HepG2 (cell line): ENCODE measurements at regions not wholly inside any gene's neighbourhood (a gene's known extent, or its start where the extent isn't known, plus 50 kb on each side); places are given as distances from the start of the nearest gene placed in this dataset.

Experiments used
- ATAC-seq: fragments of 200-7000 bp; cut with Tn5 transposase; 3 replicates; pipeline ENCODE4 v1.9.1; 2020; ENCODE audit warnings: mild to moderate bottlenecking, moderate library complexity
- BruUV-seq: library from RNA; stranded (reverse); fragments of 400-500 nt; replicated peaks from 2 replicates; lab custom pipeline; 2021; lab: Mats Ljungman, UMichigan
- CTCF ChIA-PET: fragments of 300-600 bp; formaldehyde crosslinking; extraction: SDS; loops from one replicate; lab custom pipeline; 2021; ENCODE audit warnings: low total read pairs, inconsistent platforms, low intra/inter-chr PET ratio; lab: Yijun Ruan, JAX
- POLR2A ChIA-PET: fragments of 350-600 bp; sonication (Branson Sonifier 250); formaldehyde crosslinking; loops from one replicate; lab custom pipeline; 2020; ENCODE audit warnings: antibody characterized with exemption, inconsistent platforms; lab: Yijun Ruan, JAX
- DNase-seq: peaks from one replicate; pipeline ENCODE4 v3.0.0-alpha.2; 2015; ENCODE audit warnings: low spot score
- FAIRE-seq: peaks from 3 replicates; lab custom pipeline; 2011; peaks lifted over from hg19 to GRCh38; lab: Jason Lieb, UNC
- H2AFZ ChIP-seq: one replicate; pipeline ENCODE4 v1.6.1; 2011; ENCODE audit warnings: low read length, inconsistent platforms
- H3K27ac ChIP-seq: fragments of 300-600 bp; 3 replicates; pipeline ENCODE4 v1.8.0; 2011; ENCODE audit warnings: mixed run types, mild to moderate bottlenecking, mixed read lengths, low read length, inconsistent platforms; ENCODE audit not compliant: insufficient read depth; ENCODE audit errors: extremely low read length
- H3K27me3 ChIP-seq, 2 experiments: fragments of 200-600 bp in 1 of 2; 2 replicates in 1 of 2; 3 replicates in 1 of 2; pipeline versions ENCODE4 v1.6.0 to v1.8.0; 2011; ENCODE audit warnings: low read length in 2 of 2, mild to moderate bottlenecking in 2 of 2, moderate library complexity in 2 of 2, inconsistent platforms in 1 of 2; ENCODE audit not compliant: insufficient read depth in 2 of 2, control insufficient read depth in 1 of 2
- H3K36me3 ChIP-seq, 2 experiments: fragments of 200-600 bp in 1 of 2; replicated peaks in 1 of 2; 2 replicates in 1 of 2; 3 replicates in 1 of 2; pipeline versions ENCODE4 v1.5.1 to v1.8.0; 2011; ENCODE audit warnings: low read length in 2 of 2, inconsistent platforms in 1 of 2; ENCODE audit not compliant: insufficient read depth in 2 of 2, control insufficient read depth in 1 of 2
- H3K4me1 ChIP-seq: 2 replicates; pipeline ENCODE4 v1.5.1; 2012; ENCODE audit warnings: low read length, inconsistent platforms; ENCODE audit not compliant: insufficient read depth
- H3K4me2 ChIP-seq: 2 replicates; pipeline ENCODE4 v1.6.0; 2011; ENCODE audit warnings: low read depth, low read length, inconsistent platforms
- H3K4me3 ChIP-seq, 3 experiments: fragments of 200-600 bp in 1 of 3; sonication (generic), shearing (Covaris generic) in 1 of 3; replicated peaks in 1 of 3; 2 replicates each; pipeline ENCODE4 v1.5.1; 2011 to 2016; ENCODE audit warnings: low read length in 3 of 3, inconsistent platforms in 2 of 3, low read depth in 2 of 3, mild to moderate bottlenecking in 2 of 3, control low read depth in 1 of 3, mixed read lengths in 1 of 3; ENCODE audit not compliant: insufficient read depth in 1 of 3
- H3K79me2 ChIP-seq: one replicate; pipeline ENCODE4 v1.6.1; 2011; ENCODE audit warnings: low read length, inconsistent platforms; ENCODE audit not compliant: insufficient read depth
- H3K9ac ChIP-seq: 2 replicates; pipeline ENCODE4 v1.6.0; 2011; ENCODE audit warnings: mild to moderate bottlenecking, low read depth, low read length, inconsistent platforms; ENCODE audit not compliant: insufficient read depth
- H3K9me3 ChIP-seq: 2 replicates; pipeline ENCODE4 v1.5.1; 2012; ENCODE audit warnings: mild to moderate bottlenecking, low read length
- H4K20me1 ChIP-seq: 2 replicates; pipeline ENCODE4 v1.6.0; 2011; ENCODE audit warnings: inconsistent platforms, mild to moderate bottlenecking, low read length, moderate library complexity; ENCODE audit not compliant: insufficient read depth
- WGBS: methylation state at CpG from one replicate; pipeline ENCODE4 v1.1.6; 2017; ENCODE audit warnings: low lambda C conversion rate; 5-methylcytosine and 5-hydroxymethylcytosine counted together
- in situ Hi-C: cut with HindIII; loops from 2 replicates; pipeline ENCODE4 v1.10.0; 2017; ENCODE audit warnings: low pct_unique_long_range_greater_than_20kb; ENCODE audit not compliant: extremely low pct_ligation_motif_present
- intact Hi-C: fragments of 100-400 bp; cut with micrococcal nuclease; formaldehyde crosslinking; loops from one replicate; pipeline ENCODE4 v1.10.0; 2022; ENCODE audit not compliant: unreplicated experiment
- TF ChIP-seq, protein P1 (sequence below): sonication (generic); formaldehyde crosslinking; IDR thresholded peaks from 2 replicates; pipeline ENCODE4 v1.5.1; 2020; ENCODE audit warnings: mild to moderate bottlenecking, missing genetic modification reagents, borderline replicate concordance

DNA sequence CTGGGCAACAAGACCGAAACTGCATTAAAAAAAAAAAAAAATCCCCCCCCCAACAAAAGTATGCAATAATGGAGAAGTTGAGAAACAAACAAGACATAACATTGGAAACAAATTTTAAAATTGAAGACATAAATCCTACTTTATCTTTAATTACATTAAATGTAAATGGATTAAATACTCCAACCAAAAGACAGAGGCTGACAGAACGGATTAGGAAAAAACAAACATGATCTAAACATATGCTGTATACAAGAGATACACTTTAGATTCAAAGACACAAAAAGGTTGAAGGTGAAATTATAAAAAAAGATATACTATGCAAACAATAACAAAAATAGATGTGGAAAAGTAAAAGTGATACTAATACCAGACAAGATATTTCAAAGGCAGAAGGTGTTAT, 350.8 kb upstream of the RGPD4 start:
- in situ Hi-C loops, result no loop called here
- no peak for FAIRE-seq
- no peak for ATAC-seq

More for the DNA sequence above, 350.8 kb upstream of the RGPD4 start:
- POLR2A ChIA-PET, result no interaction called here
- Histone ChIP-seq H3K79me2 (no peaks in the 10 kb centered on the region), H3K4me2 (no peak overlapping the region), H3K9me3 (peaks cover 60% of the 10 kb centered on the region), H4K20me1 (no peaks in the 10 kb centered on the region), H3K36me3 (no peaks in the 10 kb centered on the region), H3K27ac (no peak overlapping the region), H3K9ac (no peak overlapping the region), H2AFZ (no peak overlapping the region), H3K4me3 (no peak overlapping the region), H3K27me3 (no peaks in the 10 kb centered on the region), H3K4me1 (no peaks in the 10 kb centered on the region)
- intact Hi-C loops, result no loop called here
- no TSS peak for BruUV-seq
- CTCF ChIA-PET, result no interaction called here
- TF ChIP-seq, protein P1, sequence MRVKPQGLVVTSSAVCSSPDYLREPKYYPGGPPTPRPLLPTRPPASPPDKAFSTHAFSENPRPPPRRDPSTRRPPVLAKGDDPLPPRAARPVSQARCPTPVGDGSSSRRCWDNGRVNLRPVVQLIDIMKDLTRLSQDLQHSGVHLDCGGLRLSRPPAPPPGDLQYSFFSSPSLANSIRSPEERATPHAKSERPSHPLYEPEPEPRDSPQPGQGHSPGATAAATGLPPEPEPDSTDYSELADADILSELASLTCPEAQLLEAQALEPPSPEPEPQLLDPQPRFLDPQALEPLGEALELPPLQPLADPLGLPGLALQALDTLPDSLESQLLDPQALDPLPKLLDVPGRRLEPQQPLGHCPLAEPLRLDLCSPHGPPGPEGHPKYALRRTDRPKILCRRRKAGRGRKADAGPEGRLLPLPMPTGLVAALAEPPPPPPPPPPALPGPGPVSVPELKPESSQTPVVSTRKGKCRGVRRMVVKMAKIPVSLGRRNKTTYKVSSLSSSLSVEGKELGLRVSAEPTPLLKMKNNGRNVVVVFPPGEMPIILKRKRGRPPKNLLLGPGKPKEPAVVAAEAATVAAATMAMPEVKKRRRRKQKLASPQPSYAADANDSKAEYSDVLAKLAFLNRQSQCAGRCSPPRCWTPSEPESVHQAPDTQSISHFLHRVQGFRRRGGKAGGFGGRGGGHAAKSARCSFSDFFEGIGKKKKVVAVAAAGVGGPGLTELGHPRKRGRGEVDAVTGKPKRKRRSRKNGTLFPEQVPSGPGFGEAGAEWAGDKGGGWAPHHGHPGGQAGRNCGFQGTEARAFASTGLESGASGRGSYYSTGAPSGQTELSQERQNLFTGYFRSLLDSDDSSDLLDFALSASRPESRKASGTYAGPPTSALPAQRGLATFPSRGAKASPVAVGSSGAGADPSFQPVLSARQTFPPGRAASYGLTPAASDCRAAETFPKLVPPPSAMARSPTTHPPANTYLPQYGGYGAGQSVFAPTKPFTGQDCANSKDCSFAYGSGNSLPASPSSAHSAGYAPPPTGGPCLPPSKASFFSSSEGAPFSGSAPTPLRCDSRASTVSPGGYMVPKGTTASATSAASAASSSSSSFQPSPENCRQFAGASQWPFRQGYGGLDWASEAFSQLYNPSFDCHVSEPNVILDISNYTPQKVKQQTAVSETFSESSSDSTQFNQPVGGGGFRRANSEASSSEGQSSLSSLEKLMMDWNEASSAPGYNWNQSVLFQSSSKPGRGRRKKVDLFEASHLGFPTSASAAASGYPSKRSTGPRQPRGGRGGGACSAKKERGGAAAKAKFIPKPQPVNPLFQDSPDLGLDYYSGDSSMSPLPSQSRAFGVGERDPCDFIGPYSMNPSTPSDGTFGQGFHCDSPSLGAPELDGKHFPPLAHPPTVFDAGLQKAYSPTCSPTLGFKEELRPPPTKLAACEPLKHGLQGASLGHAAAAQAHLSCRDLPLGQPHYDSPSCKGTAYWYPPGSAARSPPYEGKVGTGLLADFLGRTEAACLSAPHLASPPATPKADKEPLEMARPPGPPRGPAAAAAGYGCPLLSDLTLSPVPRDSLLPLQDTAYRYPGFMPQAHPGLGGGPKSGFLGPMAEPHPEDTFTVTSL (CRISPR knock-in tag), result no peak
- 4% methylated on average over 2 of the region's 2 CpGs for WGBS
- no peak for DNase-seq
